ENCODE measurements at regions not wholly inside any gene's neighbourhood (a gene's known extent, or its start where the extent isn't known, plus 50 kb on each side); places are given as distances from the start of the nearest gene placed in this dataset.

DNA sequence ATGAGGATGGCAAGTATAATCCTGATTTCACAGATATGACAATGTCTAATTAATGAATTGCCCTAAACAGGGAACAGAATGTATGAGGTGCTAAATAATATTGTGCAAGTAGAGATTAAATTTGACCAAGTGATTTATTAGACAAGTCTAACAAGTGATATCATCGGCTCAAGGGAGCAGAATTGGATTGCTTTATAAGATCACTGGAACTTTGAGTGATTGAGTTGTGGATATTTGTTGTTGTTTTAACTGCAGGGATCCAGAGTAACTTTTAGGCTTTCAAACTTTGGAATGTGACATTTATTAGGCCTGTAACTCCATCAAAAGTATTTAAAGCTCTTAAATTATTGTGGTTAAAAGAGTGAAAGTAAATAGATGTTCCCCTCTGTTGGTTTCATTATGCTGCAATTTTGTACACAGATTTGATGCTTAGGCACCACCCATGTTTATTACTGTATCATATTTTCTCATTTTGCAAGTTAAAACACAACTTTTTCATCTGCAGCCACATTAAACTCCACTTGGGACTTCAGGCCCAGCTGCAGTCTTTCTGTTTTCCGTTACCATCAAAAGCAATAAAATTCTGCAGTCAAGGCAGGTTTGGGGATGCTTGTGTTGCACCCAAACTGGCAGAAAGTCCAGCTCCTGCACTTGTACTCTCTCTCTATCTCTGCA lies 206.6 kb downstream of the HLX start:
- no peaks in the 10 kb centered on the region for H3K36me3 ChIP-seq (replicated peaks in 1 of 2; ENCODE audit: control insufficient read depth in 1 of 2, insufficient read depth in 2 of 2, low read length in 2 of 2)
- no peak overlapping the region for H3K27ac ChIP-seq (ENCODE audit: extremely low read length, insufficient read depth, low read length)
- in situ Hi-C loops (cut with HindIII; ENCODE audit: extremely low pct_ligation_motif_present, low pct_unique_long_range_greater_than_20kb), result no loop called here
- CTCF ChIA-PET (ENCODE audit: low intra/inter-chr PET ratio, low total read pairs), result no interaction called here
- H3K79me2 ChIP-seq (ENCODE audit: insufficient read depth, low read length), result no peaks in the 10 kb centered on the region
- FAIRE-seq (no peak), DNase-seq (ENCODE audit: low spot score) (no peak), ATAC-seq (no peak)
- no peaks in the 10 kb centered on the region for H3K27me3 ChIP-seq (ENCODE audit: control insufficient read depth in 1 of 2, insufficient read depth in 2 of 2, low read length in 2 of 2)
- H3K4me3 ChIP-seq (replicated peaks in 1 of 3; ENCODE audit: insufficient read depth in 1 of 3, low read depth in 2 of 3, low read length in 3 of 3), result no peak overlapping the region
- H2AFZ ChIP-seq (ENCODE audit: low read length), result no peak overlapping the region
- H3K9ac ChIP-seq (ENCODE audit: insufficient read depth, low read depth, low read length), result no peak overlapping the region
- intact Hi-C loops (cut with micrococcal nuclease; ENCODE audit: unreplicated experiment), result no loop called here
- 2% methylated on average over 2 of the region's 2 CpGs for WGBS (ENCODE audit: low lambda C conversion rate)
- no peaks in the 10 kb centered on the region for H3K4me1 ChIP-seq (ENCODE audit: insufficient read depth, low read length)
- no TSS peak for BruUV-seq (replicated peaks)
- TF ChIP-seq ZNF33A (CRISPR knock-in tag; IDR thresholded peaks at IDR 0.05; ENCODE audit: borderline replicate concordance) (no peak), PRPF4 (IDR thresholded peaks at IDR 0.05; ENCODE audit: low read depth, low read length, poor library complexity, severe bottlenecking) (no peak), PAX8 (CRISPR knock-in tag; IDR thresholded peaks at IDR 0.05; ENCODE audit: borderline replicate concordance) (no peak), ATAD3A (CRISPR knock-in tag; IDR thresholded peaks at IDR 0.05) (no peak), JUNB (CRISPR knock-in tag; IDR thresholded peaks at IDR 0.05; ENCODE audit: borderline replicate concordance) (no peak), KLF9 (CRISPR knock-in tag; IDR thresholded peaks at IDR 0.05; ENCODE audit: low read depth) (no peak), ZNF350 (CRISPR knock-in tag; IDR thresholded peaks at IDR 0.05; ENCODE audit: borderline replicate concordance, low read depth) (no peak), ZNF558 (CRISPR knock-in tag; IDR thresholded peaks at IDR 0.05; ENCODE audit: borderline replicate concordance) (no peak), ZNF354B (CRISPR knock-in tag; IDR thresholded peaks at IDR 0.05) (no peak), ZNF720 (CRISPR knock-in tag; IDR thresholded peaks at IDR 0.05) (no peak)
- TF ChIP-seq, protein P1, sequence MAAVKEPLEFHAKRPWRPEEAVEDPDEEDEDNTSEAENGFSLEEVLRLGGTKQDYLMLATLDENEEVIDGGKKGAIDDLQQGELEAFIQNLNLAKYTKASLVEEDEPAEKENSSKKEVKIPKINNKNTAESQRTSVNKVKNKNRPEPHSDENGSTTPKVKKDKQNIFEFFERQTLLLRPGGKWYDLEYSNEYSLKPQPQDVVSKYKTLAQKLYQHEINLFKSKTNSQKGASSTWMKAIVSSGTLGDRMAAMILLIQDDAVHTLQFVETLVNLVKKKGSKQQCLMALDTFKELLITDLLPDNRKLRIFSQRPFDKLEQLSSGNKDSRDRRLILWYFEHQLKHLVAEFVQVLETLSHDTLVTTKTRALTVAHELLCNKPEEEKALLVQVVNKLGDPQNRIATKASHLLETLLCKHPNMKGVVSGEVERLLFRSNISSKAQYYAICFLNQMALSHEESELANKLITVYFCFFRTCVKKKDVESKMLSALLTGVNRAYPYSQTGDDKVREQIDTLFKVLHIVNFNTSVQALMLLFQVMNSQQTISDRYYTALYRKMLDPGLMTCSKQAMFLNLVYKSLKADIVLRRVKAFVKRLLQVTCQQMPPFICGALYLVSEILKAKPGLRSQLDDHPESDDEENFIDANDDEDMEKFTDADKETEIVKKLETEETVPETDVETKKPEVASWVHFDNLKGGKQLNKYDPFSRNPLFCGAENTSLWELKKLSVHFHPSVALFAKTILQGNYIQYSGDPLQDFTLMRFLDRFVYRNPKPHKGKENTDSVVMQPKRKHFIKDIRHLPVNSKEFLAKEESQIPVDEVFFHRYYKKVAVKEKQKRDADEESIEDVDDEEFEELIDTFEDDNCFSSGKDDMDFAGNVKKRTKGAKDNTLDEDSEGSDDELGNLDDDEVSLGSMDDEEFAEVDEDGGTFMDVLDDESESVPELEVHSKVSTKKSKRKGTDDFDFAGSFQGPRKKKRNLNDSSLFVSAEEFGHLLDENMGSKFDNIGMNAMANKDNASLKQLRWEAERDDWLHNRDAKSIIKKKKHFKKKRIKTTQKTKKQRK (IDR thresholded peaks at IDR 0.05; ENCODE audit: low read length), result no peak
- TF ChIP-seq, protein P2, sequence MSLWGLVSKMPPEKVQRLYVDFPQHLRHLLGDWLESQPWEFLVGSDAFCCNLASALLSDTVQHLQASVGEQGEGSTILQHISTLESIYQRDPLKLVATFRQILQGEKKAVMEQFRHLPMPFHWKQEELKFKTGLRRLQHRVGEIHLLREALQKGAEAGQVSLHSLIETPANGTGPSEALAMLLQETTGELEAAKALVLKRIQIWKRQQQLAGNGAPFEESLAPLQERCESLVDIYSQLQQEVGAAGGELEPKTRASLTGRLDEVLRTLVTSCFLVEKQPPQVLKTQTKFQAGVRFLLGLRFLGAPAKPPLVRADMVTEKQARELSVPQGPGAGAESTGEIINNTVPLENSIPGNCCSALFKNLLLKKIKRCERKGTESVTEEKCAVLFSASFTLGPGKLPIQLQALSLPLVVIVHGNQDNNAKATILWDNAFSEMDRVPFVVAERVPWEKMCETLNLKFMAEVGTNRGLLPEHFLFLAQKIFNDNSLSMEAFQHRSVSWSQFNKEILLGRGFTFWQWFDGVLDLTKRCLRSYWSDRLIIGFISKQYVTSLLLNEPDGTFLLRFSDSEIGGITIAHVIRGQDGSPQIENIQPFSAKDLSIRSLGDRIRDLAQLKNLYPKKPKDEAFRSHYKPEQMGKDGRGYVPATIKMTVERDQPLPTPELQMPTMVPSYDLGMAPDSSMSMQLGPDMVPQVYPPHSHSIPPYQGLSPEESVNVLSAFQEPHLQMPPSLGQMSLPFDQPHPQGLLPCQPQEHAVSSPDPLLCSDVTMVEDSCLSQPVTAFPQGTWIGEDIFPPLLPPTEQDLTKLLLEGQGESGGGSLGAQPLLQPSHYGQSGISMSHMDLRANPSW (CRISPR knock-in tag; IDR thresholded peaks at IDR 0.05; ENCODE audit: borderline replicate concordance), result no peak
- POLR2A ChIA-PET, result no interaction called here
- no peaks in the 10 kb centered on the region for H4K20me1 ChIP-seq (ENCODE audit: insufficient read depth, low read length)
- no peak overlapping the region for H3K4me2 ChIP-seq (ENCODE audit: low read depth, low read length)
- H3K9me3 ChIP-seq (ENCODE audit: low read length), result no peaks in the 10 kb centered on the region

Data from HepG2 (cell line).